Stimulated activated CD4-positive, alpha-beta T cell treated with anti-CD3 and anti-CD28 coated beads, Interleukin-4, amount 100 ng/mL, for 1 hour (primary cell): ENCODE measurements at regions not wholly inside any gene's neighbourhood (a gene's known extent, or its start where the extent isn't known, plus 50 kb on each side); places are given as distances from the start of the nearest gene placed in this dataset.

Experiments used
- DNase-seq: peaks from one replicate; pipeline ENCODE4 v3.0.0-alpha.2; 2020

- DNase-seq, result no peak
These were observed 407.3 kb downstream of the NXPE2 start for GRCh38 chr11:115085461-115086210.

- DNase-seq, result no peak
These were observed 409.5 kb downstream of the NXPE2 start for GRCh38 chr11:115087791-115088190.

GRCh38 chr11:115092516-115092915 is 411.7 kb downstream of the CADM1 start:
- DNase-seq, result no peak

GRCh38 chr11:115097796-115098408 is 406.3 kb downstream of the CADM1 start:
- DNase-seq, result no peak

- no peak for DNase-seq
These were observed 403.5 kb downstream of the CADM1 start for GRCh38 chr11:115100706-115101105.

GRCh38 chr11:115103921-115104320 is 400.3 kb downstream of the CADM1 start:
- no peak for DNase-seq

- DNase-seq, result no peak
These were observed 399.3 kb downstream of the CADM1 start for GRCh38 chr11:115104851-115105453.

- no peak for DNase-seq
These were observed 393.1 kb downstream of the CADM1 start for GRCh38 chr11:115111066-115111465.

- DNase-seq, result no peak
These were observed 391.5 kb downstream of the CADM1 start for GRCh38 chr11:115112754-115113153.

- no peak for DNase-seq
These were observed 386.2 kb downstream of the CADM1 start for GRCh38 chr11:115117956-115118493.

- no peak for DNase-seq
These were observed 385.1 kb downstream of the CADM1 start for GRCh38 chr11:115119146-115119545.
